ENCODE measurements at regions not wholly inside any gene's neighbourhood (a gene's known extent, or its start where the extent isn't known, plus 50 kb on each side); places are given as distances from the start of the nearest gene placed in this dataset.

GRCh38 chr4:54505362-54505761 is 152.4 kb upstream of the KIT start:
- H3K27me3 ChIP-seq: no peaks in the 10 kb centered on the region
- no peak overlapping the region for H3K27ac ChIP-seq
- TF ChIP-seq CTCF (IDR thresholded peaks at IDR 0.05) (no peak), POLR2A (IDR thresholded peaks at IDR 0.05) (no peak), POLR2AphosphoS5 (IDR thresholded peaks at IDR 0.05; ENCODE audit: insufficient read depth in 1 of 2, low read depth in 1 of 2) (no peak)
- intact Hi-C loops (cut with DNase I): no loop called here
- no peaks in the 10 kb centered on the region for H3K36me3 ChIP-seq
- no peak for DNase-seq (ENCODE audit: extremely low spot score in 2 of 2)
- H3K4me1 ChIP-seq: no peaks in the 10 kb centered on the region
- H3K9me3 ChIP-seq: no peaks in the 10 kb centered on the region
- no peak overlapping the region for H3K4me3 ChIP-seq

GRCh38 chr4:54505996-54506395 is 151.8 kb upstream of the KIT start:
- intact Hi-C loops (cut with DNase I): no loop called here
- H3K36me3 ChIP-seq: no peaks in the 10 kb centered on the region
- no peaks in the 10 kb centered on the region for H3K27me3 ChIP-seq
- H3K27ac ChIP-seq: no peak overlapping the region
- H3K4me3 ChIP-seq: no peak overlapping the region
- TF ChIP-seq POLR2A (IDR thresholded peaks at IDR 0.05) (no peak), POLR2AphosphoS5 (IDR thresholded peaks at IDR 0.05; ENCODE audit: insufficient read depth in 1 of 2, low read depth in 1 of 2) (no peak), CTCF (IDR thresholded peaks at IDR 0.05) (no peak)
- no peaks in the 10 kb centered on the region for H3K9me3 ChIP-seq
- no peak for DNase-seq (ENCODE audit: extremely low spot score in 2 of 2)
- H3K4me1 ChIP-seq: no peaks in the 10 kb centered on the region

- no peak for TF ChIP-seq POLR2AphosphoS5 (IDR thresholded peaks at IDR 0.05; ENCODE audit: insufficient read depth in 1 of 2, low read depth in 1 of 2)
- TF ChIP-seq POLR2A (IDR thresholded peaks at IDR 0.05): no peak
- no peak for TF ChIP-seq CTCF (IDR thresholded peaks at IDR 0.05)
- Histone ChIP-seq H3K4me1 (no peaks in the 10 kb centered on the region), H3K9me3 (no peaks in the 10 kb centered on the region), H3K36me3 (no peaks in the 10 kb centered on the region), H3K27ac (no peak overlapping the region), H3K27me3 (no peaks in the 10 kb centered on the region), H3K4me3 (no peak overlapping the region)
- intact Hi-C loops (cut with DNase I): no loop called here
- no peak for DNase-seq (ENCODE audit: extremely low spot score in 2 of 2)
Observed at GRCh38 chr4:54509057-54509456, 148.7 kb upstream of the KIT start.

- Histone ChIP-seq H3K4me1 (peaks cover 5% of the 10 kb centered on the region), H3K4me3 (no peak overlapping the region), H3K9me3 (no peaks in the 10 kb centered on the region), H3K27ac (no peak overlapping the region), H3K27me3 (no peaks in the 10 kb centered on the region), H3K36me3 (no peaks in the 10 kb centered on the region)
- no peak for DNase-seq (ENCODE audit: extremely low spot score in 2 of 2)
- intact Hi-C loops (cut with DNase I): no loop called here
- TF ChIP-seq POLR2A (IDR thresholded peaks at IDR 0.05): no peak
- no peak for TF ChIP-seq POLR2AphosphoS5 (IDR thresholded peaks at IDR 0.05; ENCODE audit: insufficient read depth in 1 of 2, low read depth in 1 of 2)
- TF ChIP-seq CTCF (IDR thresholded peaks at IDR 0.05): no peak
Observed at GRCh38 chr4:54513204-54513603, 144.6 kb upstream of the KIT start.

GRCh38 chr4:54513741-54514140 is 144.0 kb upstream of the KIT start:
- TF ChIP-seq POLR2A (IDR thresholded peaks at IDR 0.05) (no peak), POLR2AphosphoS5 (IDR thresholded peaks at IDR 0.05; ENCODE audit: insufficient read depth in 1 of 2, low read depth in 1 of 2) (no peak), CTCF (IDR thresholded peaks at IDR 0.05) (no peak)
- H3K27me3 ChIP-seq: no peaks in the 10 kb centered on the region
- H3K36me3 ChIP-seq: no peaks in the 10 kb centered on the region
- intact Hi-C loops (cut with DNase I): no loop called here
- no peak overlapping the region for H3K4me3 ChIP-seq
- no peaks in the 10 kb centered on the region for H3K9me3 ChIP-seq
- no peak overlapping the region for H3K27ac ChIP-seq
- H3K4me1 ChIP-seq: peaks cover 5% of the 10 kb centered on the region
- no peak for DNase-seq (ENCODE audit: extremely low spot score in 2 of 2)
